ENCODE measurements at regions not wholly inside any gene's neighbourhood (a gene's known extent, or its start where the extent isn't known, plus 50 kb on each side); places are given as distances from the start of the nearest gene placed in this dataset.

- no peak for TF ChIP-seq CREB5 (CRISPR knock-in tag; IDR thresholded peaks at IDR 0.05; ENCODE audit: low read depth)
- TF ChIP-seq ZNF565 (CRISPR knock-in tag; conservative IDR thresholded peaks at IDR 0.05; ENCODE audit: low read depth) = no peak
- TF ChIP-seq ZFP3 (CRISPR knock-in tag; IDR thresholded peaks at IDR 0.05) = no peak
Observed at GRCh38 chr16:51968749-51969148, 578.2 kb downstream of the TOX3 start.
